ENCODE measurements at regions not wholly inside any gene's neighbourhood (a gene's known extent, or its start where the extent isn't known, plus 50 kb on each side); places are given as distances from the start of the nearest gene placed in this dataset.

DNA sequence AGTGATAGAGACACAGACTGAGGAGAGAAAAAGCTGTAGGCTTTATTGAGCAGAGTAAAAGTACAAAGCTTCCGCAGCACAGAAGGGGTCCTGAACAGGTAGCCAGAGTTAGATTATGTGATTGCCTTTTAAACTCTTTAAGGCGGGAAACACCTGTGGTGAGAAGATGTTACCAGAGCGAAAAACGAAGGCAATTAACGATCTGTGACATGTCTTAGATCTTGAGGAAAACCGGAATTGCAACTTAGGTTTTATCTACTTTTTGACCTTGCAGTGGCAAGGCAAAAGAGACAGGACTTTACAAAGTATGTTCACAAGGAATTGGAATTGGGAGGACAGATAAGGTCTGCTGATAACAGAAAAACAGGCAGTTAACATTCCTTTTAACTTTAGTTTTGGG, 493.6 kb upstream of the FAT3 start:
- ChIA-PET POLR2A (ENCODE audit: low non-redundant PET) (no interaction called here), CTCF (no interaction called here)
- DNase-seq (ENCODE audit: low spot score), result no peak
- no peaks in the 10 kb centered on the region for H3K27me3 ChIP-seq (replicated peaks; ENCODE audit: insufficient read depth, low read depth, low read length, poor library complexity)
- intact Hi-C loops (cut with micrococcal nuclease; ENCODE audit: unreplicated experiment), result no loop called here
- no peaks in the 10 kb centered on the region for H3K4me1 ChIP-seq (ENCODE audit: insufficient read depth, low read length, poor library complexity, severe bottlenecking)
- BruUV-seq (replicated peaks), result no TSS peak
- H3K4me3 ChIP-seq (ENCODE audit: low read depth, low read length, poor library complexity, severe bottlenecking), result no peak overlapping the region
- no peaks in the 10 kb centered on the region for H3K36me3 ChIP-seq (ENCODE audit: insufficient read depth, low read length, poor library complexity, severe bottlenecking)
- H3K27ac ChIP-seq (ENCODE audit: low read depth, low read length, poor library complexity, severe bottlenecking), result no peak overlapping the region
- TF ChIP-seq CTCF (conservative IDR thresholded peaks at IDR 0.05; ENCODE audit: low read depth, low read length), result no peak
- TF ChIP-seq EZH2 (IDR thresholded peaks at IDR 0.05; ENCODE audit: borderline replicate concordance, low read depth, low read length, poor library complexity, severe bottlenecking), result no peak
- H3K9me3 ChIP-seq (ENCODE audit: low read depth, low read length, poor library complexity, severe bottlenecking), result no peaks in the 10 kb centered on the region

GRCh38 chr11:91730620-91731019, 494.0 kb upstream of the FAT3 start:
- H3K36me3 ChIP-seq (ENCODE audit: insufficient read depth, low read length, poor library complexity, severe bottlenecking), result no peaks in the 10 kb centered on the region
- ChIA-PET POLR2A (ENCODE audit: low non-redundant PET) (no interaction called here), CTCF (no interaction called here)
- TF ChIP-seq EZH2 (IDR thresholded peaks at IDR 0.05; ENCODE audit: borderline replicate concordance, low read depth, low read length, poor library complexity, severe bottlenecking) (no peak), CTCF (conservative IDR thresholded peaks at IDR 0.05; ENCODE audit: low read depth, low read length) (no peak)
- no peak overlapping the region for H3K4me3 ChIP-seq (ENCODE audit: low read depth, low read length, poor library complexity, severe bottlenecking)
- no peak overlapping the region for H3K27ac ChIP-seq (ENCODE audit: low read depth, low read length, poor library complexity, severe bottlenecking)
- no peaks in the 10 kb centered on the region for H3K9me3 ChIP-seq (ENCODE audit: low read depth, low read length, poor library complexity, severe bottlenecking)
- no peak for DNase-seq (ENCODE audit: low spot score)
- no peaks in the 10 kb centered on the region for H3K27me3 ChIP-seq (replicated peaks; ENCODE audit: insufficient read depth, low read depth, low read length, poor library complexity)
- intact Hi-C loops (cut with micrococcal nuclease; ENCODE audit: unreplicated experiment), result no loop called here
- no TSS peak for BruUV-seq (replicated peaks)
- no peaks in the 10 kb centered on the region for H3K4me1 ChIP-seq (ENCODE audit: insufficient read depth, low read length, poor library complexity, severe bottlenecking)

DNA sequence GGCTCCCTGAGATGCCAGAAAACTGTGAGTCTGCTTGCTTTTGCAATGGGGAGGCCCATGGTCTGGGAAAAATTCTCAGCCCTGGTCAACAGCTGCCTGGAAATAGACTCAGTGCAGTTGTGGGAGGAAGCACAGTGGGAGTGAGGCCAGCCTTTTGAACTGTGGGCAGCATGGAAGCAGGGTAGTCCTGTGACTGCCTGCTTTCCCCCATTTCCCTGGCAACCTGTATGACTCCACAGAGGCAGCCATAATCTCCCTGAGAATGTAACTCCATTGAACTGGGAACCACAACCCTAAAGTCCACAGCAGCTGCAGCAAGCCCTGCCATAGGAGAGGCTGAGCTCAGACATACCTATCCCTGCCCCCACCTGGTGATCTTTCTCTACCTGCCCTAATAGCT, 494.6 kb upstream of the FAT3 start:
- DNase-seq (ENCODE audit: low spot score), result no peak
- H3K4me1 ChIP-seq (ENCODE audit: insufficient read depth, low read length, poor library complexity, severe bottlenecking), result no peaks in the 10 kb centered on the region
- no peak overlapping the region for H3K4me3 ChIP-seq (ENCODE audit: low read depth, low read length, poor library complexity, severe bottlenecking)
- ChIA-PET POLR2A (ENCODE audit: low non-redundant PET) (no interaction called here), CTCF (no interaction called here)
- no peak overlapping the region for H3K27ac ChIP-seq (ENCODE audit: low read depth, low read length, poor library complexity, severe bottlenecking)
- no peak for TF ChIP-seq CTCF (conservative IDR thresholded peaks at IDR 0.05; ENCODE audit: low read depth, low read length)
- no peak for TF ChIP-seq EZH2 (IDR thresholded peaks at IDR 0.05; ENCODE audit: borderline replicate concordance, low read depth, low read length, poor library complexity, severe bottlenecking)
- intact Hi-C loops (cut with micrococcal nuclease; ENCODE audit: unreplicated experiment), result no loop called here
- H3K9me3 ChIP-seq (ENCODE audit: low read depth, low read length, poor library complexity, severe bottlenecking), result no peaks in the 10 kb centered on the region
- no peaks in the 10 kb centered on the region for H3K36me3 ChIP-seq (ENCODE audit: insufficient read depth, low read length, poor library complexity, severe bottlenecking)
- no TSS peak for BruUV-seq (replicated peaks)
- H3K27me3 ChIP-seq (replicated peaks; ENCODE audit: insufficient read depth, low read depth, low read length, poor library complexity), result no peaks in the 10 kb centered on the region
